Gastrocnemius medialis (tissue), 4 donors: ENCODE measurements at regions not wholly inside any gene's neighbourhood (a gene's known extent, or its start where the extent isn't known, plus 50 kb on each side); places are given as distances from the start of the nearest gene placed in this dataset.

Source experiments
- CTCF ChIP-seq, 5 experiments: fragments of 450-650 bp in 3 of 5; fragments of 200-600 bp in 2 of 5; sonication (generic) in 2 of 5; IDR thresholded peaks in 4 of 5; conservative IDR thresholded peaks in 1 of 5; 1 replicate in 4 of 5; 2 replicates in 1 of 5; pipeline ENCODE4 v1.5.1; 2016 to 2019; ENCODE audit warnings: antibody characterized with exemption in 5 of 5, mild to moderate bottlenecking in 3 of 5, moderate library complexity in 3 of 5
- POLR2A ChIP-seq, 2 donors: fragments of 450-650 bp; IDR thresholded peaks; one replicate each; pipeline ENCODE4 v1.6.1; 2017; ENCODE audit warnings: antibody characterized with exemption in 2 of 2, mild to moderate bottlenecking in 2 of 2, moderate library complexity in 2 of 2

- TF ChIP-seq CTCF (IDR thresholded peaks at IDR 0.05 in 4 of 5, conservative IDR thresholded peaks at IDR 0.05 in 1 of 5) (no peak), POLR2A (IDR thresholded peaks at IDR 0.05) (no peak)
Measured at GRCh38 chr10:21130108-21130507, 233.0 kb upstream of the NEBL start.
